A549 (cell line): ENCODE measurements at regions not wholly inside any gene's neighbourhood (a gene's known extent, or its start where the extent isn't known, plus 50 kb on each side); places are given as distances from the start of the nearest gene placed in this dataset.

ENCODE experiments used
- ATAC-seq, 2 experiments: fragments of 200-7000 bp in 1 of 2; fragments of >200 bp in 1 of 2; cut with Nextera tagmentation in 1 of 2; cut with Tn5 transposase in 1 of 2; 3 replicates each; pipeline versions ENCODE4 v1.8.0 to v1.9.1; 2018 to 2020; ENCODE audit warnings: mild to moderate bottlenecking in 1 of 2, moderate library complexity in 1 of 2
- CTCF ChIA-PET: fragments of 300-600 bp; sonication (Branson Sonifier 250); formaldehyde crosslinking; extraction: SDS; loops from one replicate; lab custom pipeline; 2021; ENCODE audit warnings: antibody characterized with exemption, inconsistent platforms; lab: Yijun Ruan, JAX
- POLR2A ChIA-PET: fragments of 350-600 bp; formaldehyde crosslinking; extraction: SDS; loops from one replicate; lab custom pipeline; 2021; ENCODE audit warnings: antibody characterized with exemption, inconsistent platforms; lab: Yijun Ruan, JAX
- DNase-seq, 2 experiments: peaks; one replicate each; pipeline versions ENCODE4 v3.0.0 to v3.0.0-alpha.2; 2011 to 2016; ENCODE audit warnings: low read depth in 1 of 2, low spot score in 1 of 2
- FAIRE-seq: peaks from 2 replicates; lab custom pipeline; 2011; peaks lifted over from hg19 to GRCh38; lab: Jason Lieb, UNC
- H3K27ac ChIP-seq, 2 experiments: fragments of >200 bp; sonication (Bioruptor Twin); formaldehyde crosslinking; 3 replicates each; pipeline ENCODE4 v1.5.1; 2016 to 2017
- H3K4me1 ChIP-seq: fragments of >200 bp; sonication (Bioruptor Twin); formaldehyde crosslinking; 3 replicates; pipeline ENCODE4 v1.6.1; 2016
- H3K4me2 ChIP-seq: fragments of >200 bp; sonication (Bioruptor Twin); formaldehyde crosslinking; 3 replicates; pipeline ENCODE4 v1.6.1; 2016
- H3K4me3 ChIP-seq: fragments of >200 bp; sonication (Bioruptor Twin); formaldehyde crosslinking; 3 replicates; pipeline ENCODE4 v1.5.1; 2016
- H3K9me3 ChIP-seq: fragments of >200 bp; sonication (Bioruptor Twin); formaldehyde crosslinking; 3 replicates; pipeline ENCODE4 v1.6.1; 2016
- BHLHE40 ChIP-seq: IDR thresholded peaks from 2 replicates; pipeline ENCODE4 v1.6.1; 2012; ENCODE audit warnings: low read depth, low read length, inconsistent platforms
- CBX2 ChIP-seq: fragments of 200-600 bp; sonication (generic); IDR thresholded peaks from 2 replicates; pipeline ENCODE4 v1.6.1; 2016; ENCODE audit warnings: low read depth, mild to moderate bottlenecking, borderline replicate concordance
- CEBPB ChIP-seq, 2 experiments: fragments of >200 bp in 1 of 2; sonication (Bioruptor Twin) in 1 of 2; formaldehyde crosslinking in 1 of 2; IDR thresholded peaks; 2 replicates each; pipeline ENCODE4 v1.6.1; 2012 to 2016
- CHD4 ChIP-seq: fragments of 200-600 bp; sonication (generic); IDR thresholded peaks from 2 replicates; pipeline ENCODE4 v1.6.1; 2016; ENCODE audit warnings: antibody characterized with exemption, mild to moderate bottlenecking, borderline replicate concordance
- FOSL2 ChIP-seq, 2 experiments: fragments of 450-650 bp in 1 of 2; fragments of >200 bp in 1 of 2; sonication (Bioruptor Twin) in 1 of 2; formaldehyde crosslinking; IDR thresholded peaks; 2 replicates each; pipeline versions ENCODE4 v1.5.0 to v1.6.1; 2016 to 2020; ENCODE audit warnings: mild to moderate bottlenecking in 1 of 2, moderate library complexity in 1 of 2
- GATA3 ChIP-seq: IDR thresholded peaks from 2 replicates; pipeline ENCODE4 v1.6.1; 2012; ENCODE audit warnings: borderline replicate concordance
- HEYL ChIP-seq: fragments of 250-450 bp; sonication (Bioruptor Pico); IDR thresholded peaks from 2 replicates; pipeline ENCODE4 v1.8.0; 2021; ENCODE audit warnings: mild to moderate bottlenecking, moderate library complexity
- HOXA7 ChIP-seq: fragments of 250-450 bp; sonication (Bioruptor Pico); IDR thresholded peaks from 2 replicates; pipeline ENCODE4 v1.5.0; 2020; ENCODE audit warnings: mild to moderate bottlenecking, moderate library complexity
- JUN ChIP-seq, 2 experiments: fragments of >200 bp; sonication (Bioruptor Twin); formaldehyde crosslinking; IDR thresholded peaks; 2 replicates in 1 of 2; 3 replicates in 1 of 2; pipeline ENCODE4 v1.6.1; 2016 to 2017
- MAFK ChIP-seq: fragments of 450-650 bp; IDR thresholded peaks from 2 replicates; pipeline ENCODE4 v1.6.1; 2014; ENCODE audit not compliant: partially characterized antibody
- MAX ChIP-seq: IDR thresholded peaks from 2 replicates; pipeline ENCODE4 v1.6.1; 2012
- NFE2L2 ChIP-seq: fragments of 150-350 bp; conservative IDR thresholded peaks from 2 replicates; pipeline ENCODE4 v1.6.1; 2014; ENCODE audit warnings: low read length
- NPAS2 ChIP-seq: fragments of 250-450 bp; sonication (Bioruptor Pico); IDR thresholded peaks from 2 replicates; pipeline ENCODE4 v1.8.0; 2022; ENCODE audit warnings: mild to moderate bottlenecking, moderate library complexity, borderline replicate concordance
- NR3C1 ChIP-seq: fragments of >200 bp; sonication (Bioruptor Twin); formaldehyde crosslinking; IDR thresholded peaks from 3 replicates; pipeline ENCODE4 v1.6.1; 2017
- PHF8 ChIP-seq: fragments of 200-600 bp; sonication (generic); IDR thresholded peaks from 2 replicates; pipeline ENCODE4 v1.6.1; 2016; ENCODE audit warnings: low read depth, mild to moderate bottlenecking, antibody characterized with exemption, moderate library complexity, borderline replicate concordance
- POLR2A ChIP-seq: IDR thresholded peaks from 2 replicates; pipeline ENCODE4 v1.6.1; 2012; ENCODE audit warnings: mild to moderate bottlenecking, low read length
- RAD21 ChIP-seq, 2 experiments: fragments of >200 bp in 1 of 2; sonication (Bioruptor Twin) in 1 of 2; formaldehyde crosslinking in 1 of 2; IDR thresholded peaks in 1 of 2; conservative IDR thresholded peaks in 1 of 2; 2 replicates in 1 of 2; 3 replicates in 1 of 2; pipeline ENCODE4 v1.6.1; 2012 to 2018; ENCODE audit warnings: inconsistent platforms in 1 of 2
- SMC3 ChIP-seq: fragments of >200 bp; sonication (Bioruptor Twin); formaldehyde crosslinking; IDR thresholded peaks from 3 replicates; pipeline ENCODE4 v1.6.1; 2018; ENCODE audit warnings: inconsistent platforms
- SREBF2 ChIP-seq: fragments of 450-650 bp; IDR thresholded peaks from 2 replicates; pipeline ENCODE4 v1.6.1; 2014; ENCODE audit warnings: mild to moderate bottlenecking, moderate library complexity
- ZC3H11A ChIP-seq: fragments of 450-650 bp; IDR thresholded peaks from 2 replicates; pipeline ENCODE4 v1.6.1; 2014; ENCODE audit warnings: antibody characterized with exemption, mild to moderate bottlenecking
- ZFP36 ChIP-seq: fragments of 450-650 bp; IDR thresholded peaks from 2 replicates; pipeline ENCODE4 v1.6.1; 2014; ENCODE audit warnings: borderline replicate concordance; ENCODE audit not compliant: partially characterized antibody
- ZSCAN20 ChIP-seq: fragments of 250-450 bp; sonication (Bioruptor Pico); IDR thresholded peaks from 2 replicates; pipeline ENCODE4 v1.8.0; 2022; ENCODE audit warnings: mild to moderate bottlenecking, moderate library complexity
- WGBS: methylation state at CpG from one replicate; pipeline ENCODE4 v1.1.6; 2017; ENCODE audit errors: missing lambda C conversion rate; 5-methylcytosine and 5-hydroxymethylcytosine counted together
- TF ChIP-seq, protein P1 (sequence below): fragments of >200 bp; sonication (Bioruptor Twin); formaldehyde crosslinking; IDR thresholded peaks from 3 replicates; pipeline ENCODE4 v1.5.1; 2016
- TF ChIP-seq, protein P2 (sequence below): fragments of >200 bp; sonication (Bioruptor Twin); formaldehyde crosslinking; IDR thresholded peaks from 3 replicates; pipeline ENCODE4 v1.6.1; 2016
- TF ChIP-seq, protein P3 (sequence below): IDR thresholded peaks from 2 replicates; pipeline ENCODE4 v1.6.1; 2012; ENCODE audit warnings: low read depth, borderline replicate concordance

GRCh38 chr3:110955301-110955880, 116.2 kb upstream of the NECTIN3 start:
- WGBS = 19% methylated on average over 4 of the region's 4 CpGs
- H3K4me2 ChIP-seq = peak overlapping the region; percentile 48
- ChIA-PET CTCF (no interaction called here), POLR2A (no interaction called here)
- no peaks in the 10 kb centered on the region; the same call in 2 of the 3 replicates for H3K9me3 ChIP-seq
- ATAC-seq = peak; percentile 47 to 54; a peak in 4 of 6 replicates
- peak; percentile 7 for FAIRE-seq
- TF ChIP-seq BHLHE40 = no peak
- no peak for TF ChIP-seq NPAS2
- TF ChIP-seq RAD21 (conservative IDR thresholded peaks at IDR 0.05 in 1 of 2, IDR thresholded peaks at IDR 0.05 in 1 of 2) = no peak
- peaks cover 11% of the 10 kb centered on the region; the same call in 2 of the 3 replicates for H3K4me1 ChIP-seq
- H3K4me3 ChIP-seq = no peak overlapping the region
- 0 out of 6 replicates have a peak overlapping the region, but pooled peaks of 1 of the 2 experiments have one; percentile 7 for H3K27ac ChIP-seq
- DNase-seq = peak in 1 of 2 experiments; percentile 25

DNA sequence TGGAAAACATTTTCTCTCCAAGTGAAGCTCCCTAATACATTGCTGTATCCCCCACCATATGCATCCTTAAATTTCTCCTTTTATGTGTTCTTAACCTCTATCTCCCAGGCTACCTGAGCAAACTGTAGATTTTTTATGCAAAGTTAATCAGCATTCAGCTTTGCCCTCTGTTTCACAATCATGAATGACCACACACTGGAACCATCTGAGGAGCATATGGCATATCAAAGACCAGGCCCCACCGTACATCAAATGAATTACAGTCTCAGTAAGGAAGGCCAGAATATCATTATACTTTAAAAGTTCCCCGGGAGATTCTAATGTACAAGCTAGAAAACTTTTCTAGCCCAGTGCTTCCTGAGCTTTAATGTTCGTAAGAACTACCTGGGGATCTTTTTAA, 115.5 kb upstream of the NECTIN3 start:
- H3K9me3 ChIP-seq = no peaks in the 10 kb centered on the region; the same call in 2 of the 3 replicates
- DNase-seq (no peak), FAIRE-seq (no peak), ATAC-seq (no peak)
- WGBS = 63% methylated on average over 3 of the region's 3 CpGs
- ChIA-PET POLR2A (interaction anchor here (0.6 kb wide), 1 partner anchor 20 kb away, joined by 5 read pairs; no protein-coding TSS in a partner anchor), CTCF (no interaction called here)
- H3K4me3 ChIP-seq = no peak overlapping the region
- no peak overlapping the region for H3K27ac ChIP-seq
- H3K4me2 ChIP-seq = peak overlapping the region; percentile 48
- H3K4me1 ChIP-seq = peaks cover 11% of the 10 kb centered on the region; the same call in 2 of the 3 replicates
- TF ChIP-seq SREBF2 (no peak), SMC3 (no peak), ZFP36 (no peak), NR3C1 (no peak), GATA3 (no peak), CBX2 (no peak), HOXA7 (CRISPR knock-in tag) (no peak), NFE2L2 (no peak), MAFK (no peak), POLR2A (no peak), FOSL2 (IDR thresholded peaks at IDR 0.05) (no peak), FOSL2 (CRISPR knock-in tag; IDR thresholded peaks at IDR 0.05) (no peak), ZC3H11A (no peak)

GRCh38 chr3:110957247-110958025, 114.2 kb upstream of the NECTIN3 start:
- Histone ChIP-seq H3K4me2 (no peak overlapping the region), H3K4me1 (peaks cover 11% of the 10 kb centered on the region; the same call in 2 of the 3 replicates), H3K27ac (no peak overlapping the region), H3K4me3 (no peak overlapping the region), H3K9me3 (no peaks in the 10 kb centered on the region)
- no peak for TF ChIP-seq CBX2
- TF ChIP-seq, protein P1, sequence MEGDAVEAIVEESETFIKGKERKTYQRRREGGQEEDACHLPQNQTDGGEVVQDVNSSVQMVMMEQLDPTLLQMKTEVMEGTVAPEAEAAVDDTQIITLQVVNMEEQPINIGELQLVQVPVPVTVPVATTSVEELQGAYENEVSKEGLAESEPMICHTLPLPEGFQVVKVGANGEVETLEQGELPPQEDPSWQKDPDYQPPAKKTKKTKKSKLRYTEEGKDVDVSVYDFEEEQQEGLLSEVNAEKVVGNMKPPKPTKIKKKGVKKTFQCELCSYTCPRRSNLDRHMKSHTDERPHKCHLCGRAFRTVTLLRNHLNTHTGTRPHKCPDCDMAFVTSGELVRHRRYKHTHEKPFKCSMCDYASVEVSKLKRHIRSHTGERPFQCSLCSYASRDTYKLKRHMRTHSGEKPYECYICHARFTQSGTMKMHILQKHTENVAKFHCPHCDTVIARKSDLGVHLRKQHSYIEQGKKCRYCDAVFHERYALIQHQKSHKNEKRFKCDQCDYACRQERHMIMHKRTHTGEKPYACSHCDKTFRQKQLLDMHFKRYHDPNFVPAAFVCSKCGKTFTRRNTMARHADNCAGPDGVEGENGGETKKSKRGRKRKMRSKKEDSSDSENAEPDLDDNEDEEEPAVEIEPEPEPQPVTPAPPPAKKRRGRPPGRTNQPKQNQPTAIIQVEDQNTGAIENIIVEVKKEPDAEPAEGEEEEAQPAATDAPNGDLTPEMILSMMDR = no peak
- TF ChIP-seq GATA3 = no peak
- no peak for TF ChIP-seq CEBPB (IDR thresholded peaks at IDR 0.05)
- TF ChIP-seq, protein P2, sequence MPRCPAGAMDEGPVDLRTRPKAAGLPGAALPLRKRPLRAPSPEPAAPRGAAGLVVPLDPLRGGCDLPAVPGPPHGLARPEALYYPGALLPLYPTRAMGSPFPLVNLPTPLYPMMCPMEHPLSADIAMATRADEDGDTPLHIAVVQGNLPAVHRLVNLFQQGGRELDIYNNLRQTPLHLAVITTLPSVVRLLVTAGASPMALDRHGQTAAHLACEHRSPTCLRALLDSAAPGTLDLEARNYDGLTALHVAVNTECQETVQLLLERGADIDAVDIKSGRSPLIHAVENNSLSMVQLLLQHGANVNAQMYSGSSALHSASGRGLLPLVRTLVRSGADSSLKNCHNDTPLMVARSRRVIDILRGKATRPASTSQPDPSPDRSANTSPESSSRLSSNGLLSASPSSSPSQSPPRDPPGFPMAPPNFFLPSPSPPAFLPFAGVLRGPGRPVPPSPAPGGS = no peak
- no peak for TF ChIP-seq ZFP36
- no peak for TF ChIP-seq PHF8
- TF ChIP-seq JUN (IDR thresholded peaks at IDR 0.05) = no peak
- TF ChIP-seq ZSCAN20 (CRISPR knock-in tag) = no peak
- no peak for TF ChIP-seq CHD4
- no peak for TF ChIP-seq MAX
- TF ChIP-seq, protein P3, sequence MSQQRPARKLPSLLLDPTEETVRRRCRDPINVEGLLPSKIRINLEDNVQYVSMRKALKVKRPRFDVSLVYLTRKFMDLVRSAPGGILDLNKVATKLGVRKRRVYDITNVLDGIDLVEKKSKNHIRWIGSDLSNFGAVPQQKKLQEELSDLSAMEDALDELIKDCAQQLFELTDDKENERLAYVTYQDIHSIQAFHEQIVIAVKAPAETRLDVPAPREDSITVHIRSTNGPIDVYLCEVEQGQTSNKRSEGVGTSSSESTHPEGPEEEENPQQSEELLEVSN = no peak
- TF ChIP-seq HEYL (CRISPR knock-in tag) = no peak
- POLR2A ChIA-PET = no interaction called here
- CTCF ChIA-PET = no interaction called here
- DNase-seq = no peak
- no peak for FAIRE-seq
- no peak for ATAC-seq
- 85% methylated on average over 1 of the region's 1 CpG for WGBS
